ENCODE measurements at regions not wholly inside any gene's neighbourhood (a gene's known extent, or its start where the extent isn't known, plus 50 kb on each side); places are given as distances from the start of the nearest gene placed in this dataset.

GRCh38 chr4:138939960-138940359, 75.6 kb upstream of the NOCT start:
- TF ChIP-seq YY1 (IDR thresholded peaks at IDR 0.05; ENCODE audit: insufficient read depth, insufficient read length) (no peak), ZNF274 (IDR thresholded peaks at IDR 0.05; ENCODE audit: low read depth, low read length) (no peak)
